Heart left ventricle (tissue), 16 donors: ENCODE measurements at regions not wholly inside any gene's neighbourhood (a gene's known extent, or its start where the extent isn't known, plus 50 kb on each side); places are given as distances from the start of the nearest gene placed in this dataset.

Experiments
- ATAC-seq, 4 donors: fragments of 200-7000 bp; cut with Tn5 transposase; one replicate each; pipeline ENCODE4 v1.9.1; 2020 to 2022; ENCODE audit warnings: moderate library complexity in 4 of 4, mild to moderate bottlenecking in 3 of 4, moderate number of reproducible peaks in 1 of 4
- DNase-seq, 5 donors: peaks; one replicate each; pipeline ENCODE4 v3.0.0-alpha.2; 2020
- H3K27ac ChIP-seq, 12 donors: fragments of 200-600 bp; sonication (generic) in 4 of 12; one replicate each; pipeline versions ENCODE4 v1.5.0 to v1.8.0; 2016 to 2022; ENCODE audit warnings: mild to moderate bottlenecking in 2 of 12
- H3K27me3 ChIP-seq, 9 donors: fragments of 200-600 bp; sonication (generic) in 2 of 9; one replicate each; pipeline versions ENCODE4 v1.5.1 to v1.8.0; 2016 to 2022; ENCODE audit warnings: mild to moderate bottlenecking in 3 of 9
- H3K36me3 ChIP-seq, 9 donors: fragments of 200-600 bp; sonication (generic) in 2 of 9; one replicate each; pipeline versions ENCODE4 v1.5.0 to v1.8.0; 2018 to 2022; ENCODE audit warnings: mild to moderate bottlenecking in 2 of 9
- H3K4me1 ChIP-seq, 12 donors: fragments of 200-600 bp; sonication (generic) in 4 of 12; one replicate each; pipeline versions ENCODE4 v1.5.0 to v1.8.0; 2016 to 2022; ENCODE audit warnings: mild to moderate bottlenecking in 3 of 12
- H3K4me3 ChIP-seq, 12 donors: fragments of 200-600 bp; sonication (generic) in 4 of 12; one replicate each; pipeline versions ENCODE4 v1.5.0 to v1.8.0; 2017 to 2022; ENCODE audit warnings: mild to moderate bottlenecking in 9 of 12, moderate library complexity in 4 of 12
- H3K9me3 ChIP-seq, 12 donors: fragments of 200-600 bp; sonication (generic) in 4 of 12; one replicate each; pipeline versions ENCODE4 v1.5.0 to v1.8.0; 2016 to 2022; ENCODE audit warnings: mild to moderate bottlenecking in 1 of 12
- POLR2A ChIP-seq, 2 donors: fragments of 450-650 bp; IDR thresholded peaks; one replicate each; pipeline ENCODE4 v1.6.1; 2017; ENCODE audit warnings: antibody characterized with exemption in 2 of 2, mild to moderate bottlenecking in 2 of 2, moderate library complexity in 2 of 2
- WGBS, 4 donors: extraction: QIAGEN DNeasy Blood & Tissue Kit in 2 of 4; methylation state at CpG; one replicate each; pipeline versions ENCODE4 v1.1.5 to v1.1.7; 2013 to 2018; 5-methylcytosine and 5-hydroxymethylcytosine counted together
- intact Hi-C, 10 donors: fragments of 100-400 bp; cut with DNase I; formaldehyde crosslinking; loops; one replicate each; pipeline versions ENCODE4 v1.11.1 to v1.14.2; 2022
- TF ChIP-seq, protein P1 (sequence below), 12 donors: fragments of 200-600 bp; sonication (generic) in 4 of 12; IDR thresholded peaks; one replicate each; pipeline versions ENCODE4 v1.5.0 to v1.8.0; 2018 to 2022; ENCODE audit warnings: antibody characterized with exemption in 12 of 12, mild to moderate bottlenecking in 5 of 12
- donor health status: ischemic (EF 13 %, LVEDD 7.1; RV severe dilation, severe dysfunction).
- donor health status: healthy with polysubstance abuse.
- donor health status: DM: no; HTN: yes; CAD: no.
- donor health status: DM: no; HTN: no; CAD: no.
- donor health status: ischemic (EF 25% LVEDD 6.9; RV normal size, moderate dysfunction).
- donor health status: ischemic (EF 25% LVEDD 5.7; RV mildly dilated, moderate dysfunction).
- donor health status: healthy.
- donor health status: DM: yes; HTN: yes; CAD: no.
- donor health status: ischemic (EF 35%, LVEDD 5.7; RV mildly dilated, moderate dysfunction).
- donor health status: nonischemic (EF 11% LVEDD 7.7; RV severe dilation, severe dysfunction).
- donor health status: DM: yes; HTN: yes; CAD: no.
- donor health status: PGD.
- donor health status: ischemic (EF 29% LVEDD 5.4; RV normal size, mild dysfunction).
- donor health status: nonischemic (EF 23%, LVEDD 6.1; RV moderate dilation, normal function).

DNA sequence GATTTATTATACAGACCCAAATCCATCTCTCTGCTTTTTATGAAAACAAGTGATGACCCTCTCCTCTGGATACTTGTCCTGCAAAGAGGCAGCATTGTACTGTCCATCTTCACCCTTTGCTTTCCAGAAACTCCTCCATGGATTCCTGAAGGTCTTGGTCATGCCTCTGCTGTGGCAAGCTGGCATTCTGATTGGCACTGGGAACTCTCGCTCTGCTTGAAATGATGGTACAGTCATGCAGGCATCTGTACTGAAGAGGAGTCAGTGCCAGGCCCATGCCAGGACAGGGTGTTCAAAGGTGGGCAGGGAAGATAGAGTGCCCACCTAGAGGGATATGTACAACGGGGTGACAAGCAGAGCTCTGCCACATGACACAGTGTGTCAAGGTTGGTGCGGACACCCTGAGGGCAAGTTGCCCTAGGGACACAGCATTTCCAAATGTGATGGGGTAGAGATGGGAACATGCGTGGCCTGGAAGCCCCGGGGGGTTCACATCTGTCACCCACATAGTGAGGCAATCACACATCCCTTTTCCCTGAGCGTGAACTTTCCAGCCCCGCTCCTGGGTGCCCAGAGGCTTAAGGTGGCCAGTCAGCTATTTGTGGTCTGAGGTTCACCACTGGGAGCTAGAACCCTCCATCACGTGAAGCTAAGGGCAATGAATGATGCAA lies 235.7 kb upstream of the TCERG1L start:
- H3K27me3 ChIP-seq: peaks cover 0 to 24% (median 5%) of the 10 kb centered on the region in 9 donors
- intact Hi-C loops: no loop called here
- no peaks in the 10 kb centered on the region for H3K36me3 ChIP-seq
- 84 to 92% (median 87%) methylated on average over 5 to 8 of the region's 8 CpGs for WGBS, 4 donors
- no peak overlapping the region for H3K27ac ChIP-seq
- DNase-seq (no peak), ATAC-seq (peak in 1 of 4 donors; percentile 23)
- H3K9me3 ChIP-seq: no peaks in the 10 kb centered on the region
- no peak overlapping the region for H3K4me3 ChIP-seq
- no peak for TF ChIP-seq POLR2A (IDR thresholded peaks at IDR 0.05)
- TF ChIP-seq, protein P1, sequence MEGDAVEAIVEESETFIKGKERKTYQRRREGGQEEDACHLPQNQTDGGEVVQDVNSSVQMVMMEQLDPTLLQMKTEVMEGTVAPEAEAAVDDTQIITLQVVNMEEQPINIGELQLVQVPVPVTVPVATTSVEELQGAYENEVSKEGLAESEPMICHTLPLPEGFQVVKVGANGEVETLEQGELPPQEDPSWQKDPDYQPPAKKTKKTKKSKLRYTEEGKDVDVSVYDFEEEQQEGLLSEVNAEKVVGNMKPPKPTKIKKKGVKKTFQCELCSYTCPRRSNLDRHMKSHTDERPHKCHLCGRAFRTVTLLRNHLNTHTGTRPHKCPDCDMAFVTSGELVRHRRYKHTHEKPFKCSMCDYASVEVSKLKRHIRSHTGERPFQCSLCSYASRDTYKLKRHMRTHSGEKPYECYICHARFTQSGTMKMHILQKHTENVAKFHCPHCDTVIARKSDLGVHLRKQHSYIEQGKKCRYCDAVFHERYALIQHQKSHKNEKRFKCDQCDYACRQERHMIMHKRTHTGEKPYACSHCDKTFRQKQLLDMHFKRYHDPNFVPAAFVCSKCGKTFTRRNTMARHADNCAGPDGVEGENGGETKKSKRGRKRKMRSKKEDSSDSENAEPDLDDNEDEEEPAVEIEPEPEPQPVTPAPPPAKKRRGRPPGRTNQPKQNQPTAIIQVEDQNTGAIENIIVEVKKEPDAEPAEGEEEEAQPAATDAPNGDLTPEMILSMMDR (IDR thresholded peaks at IDR 0.05): no peak
- no peaks in the 10 kb centered on the region for H3K4me1 ChIP-seq

DNA sequence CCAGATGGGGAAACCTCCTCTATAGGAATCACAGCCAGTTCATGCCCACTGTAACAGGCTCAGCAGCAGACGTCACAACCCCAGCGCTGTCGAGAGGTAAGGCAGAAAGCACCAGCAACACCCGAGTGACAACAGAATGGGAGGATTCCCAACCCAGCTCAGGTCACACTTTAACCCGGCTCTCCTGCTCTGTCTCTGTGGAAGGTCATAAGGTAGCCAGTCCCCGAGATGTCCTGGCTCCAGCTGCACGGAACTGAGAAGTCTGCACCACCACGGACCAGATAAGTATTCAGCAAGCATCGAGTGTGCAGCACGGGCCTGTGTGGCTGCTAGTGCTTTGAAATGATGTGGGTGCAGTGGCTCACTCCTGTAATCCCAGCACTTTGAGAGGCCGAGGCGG lies 236.7 kb upstream of the TCERG1L start:
- Histone ChIP-seq H3K27ac (no peak overlapping the region), H3K36me3 (no peaks in the 10 kb centered on the region), H3K27me3 (peaks cover 0 to 28% (median 5%) of the 10 kb centered on the region in 9 donors), H3K4me3 (no peak overlapping the region), H3K4me1 (no peaks in the 10 kb centered on the region), H3K9me3 (no peaks in the 10 kb centered on the region)
- DNase-seq: no peak
- no peak for ATAC-seq
- 65 to 73% (median 70%) methylated on average over 10 to 12 of the region's 12 CpGs for WGBS, 4 donors
- intact Hi-C loops: no loop called here
- TF ChIP-seq POLR2A (IDR thresholded peaks at IDR 0.05): no peak
- TF ChIP-seq, protein P1 (IDR thresholded peaks at IDR 0.05): no peak

DNA sequence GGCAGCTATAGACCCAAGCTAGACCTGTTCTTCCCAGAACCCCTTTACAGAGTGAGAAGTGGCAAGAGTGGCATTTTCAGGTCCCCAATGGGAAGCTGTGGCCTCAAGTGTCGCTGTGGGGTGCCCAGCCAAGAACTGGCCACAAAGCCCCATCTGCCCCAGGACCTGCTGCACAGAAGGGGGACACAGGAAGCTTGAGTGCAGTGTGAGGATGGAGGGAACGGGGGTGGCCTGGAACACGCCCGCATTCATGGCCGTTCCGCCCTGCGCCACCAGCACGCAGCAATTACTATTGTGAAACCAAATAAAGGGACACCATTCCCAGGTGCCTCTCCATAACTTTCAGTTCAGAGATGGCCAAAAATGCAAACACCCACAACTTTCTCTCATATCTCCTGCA lies 237.6 kb upstream of the TCERG1L start:
- 82 to 91% (median 86%) methylated on average over 8 of the region's 8 CpGs for WGBS, 4 donors
- Histone ChIP-seq H3K36me3 (no peaks in the 10 kb centered on the region), H3K4me3 (no peak overlapping the region), H3K27me3 (peaks cover 0 to 33% (median 5%) of the 10 kb centered on the region in 9 donors), H3K27ac (no peak overlapping the region), H3K4me1 (no peaks in the 10 kb centered on the region), H3K9me3 (no peaks in the 10 kb centered on the region)
- intact Hi-C loops: no loop called here
- DNase-seq: no peak
- TF ChIP-seq, protein P1 (IDR thresholded peaks at IDR 0.05): no peak
- TF ChIP-seq POLR2A (IDR thresholded peaks at IDR 0.05): no peak
- no peak for ATAC-seq

DNA sequence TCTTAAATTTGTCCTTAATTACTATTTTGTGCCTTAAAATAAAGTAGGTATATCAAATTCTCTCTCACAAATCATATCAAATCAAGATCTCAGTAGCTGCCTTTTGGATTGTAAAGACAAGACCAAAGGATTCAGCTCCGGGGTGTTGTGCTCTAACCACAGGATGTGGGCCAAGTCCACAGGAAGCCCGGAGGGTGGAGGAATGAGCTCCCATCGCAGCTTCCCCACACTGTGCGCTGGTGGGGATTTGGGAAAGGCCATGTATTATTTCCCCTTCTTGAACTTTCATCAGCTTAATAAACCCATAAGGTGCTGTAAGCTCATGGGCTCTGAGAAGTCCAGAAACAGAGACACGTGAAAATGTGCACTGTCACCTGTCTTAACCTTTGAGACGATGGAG lies 241.6 kb upstream of the TCERG1L start:
- WGBS, 4 donors: 59 to 76% (median 66%) methylated on average over 6 of the region's 6 CpGs
- intact Hi-C loops: no loop called here
- Histone ChIP-seq H3K36me3 (no peaks in the 10 kb centered on the region), H3K27me3 (peaks cover 0 to 26% (median 0%) of the 10 kb centered on the region in 9 donors), H3K4me1 (no peaks in the 10 kb centered on the region), H3K9me3 (no peaks in the 10 kb centered on the region), H3K4me3 (no peak overlapping the region), H3K27ac (no peak overlapping the region)
- TF ChIP-seq, protein P1 (IDR thresholded peaks at IDR 0.05): no peak
- no peak for TF ChIP-seq POLR2A (IDR thresholded peaks at IDR 0.05)
- ATAC-seq (no peak), DNase-seq (no peak)
